NCI-H2107 treated with DMSO at 0.1 percent for 48 hours (cell line): ENCODE measurements at regions not wholly inside any gene's neighbourhood (a gene's known extent, or its start where the extent isn't known, plus 50 kb on each side); places are given as distances from the start of the nearest gene placed in this dataset.
A peak's percentile ranks its signal among the peaks of the same experiment; 100 is the strongest.

Experiments
- DNase-seq: peaks from one replicate; lab custom pipeline; 2025; ENCODE audit not compliant: unreplicated experiment; lab: John Stamatoyannopoulos, UW

DNA sequence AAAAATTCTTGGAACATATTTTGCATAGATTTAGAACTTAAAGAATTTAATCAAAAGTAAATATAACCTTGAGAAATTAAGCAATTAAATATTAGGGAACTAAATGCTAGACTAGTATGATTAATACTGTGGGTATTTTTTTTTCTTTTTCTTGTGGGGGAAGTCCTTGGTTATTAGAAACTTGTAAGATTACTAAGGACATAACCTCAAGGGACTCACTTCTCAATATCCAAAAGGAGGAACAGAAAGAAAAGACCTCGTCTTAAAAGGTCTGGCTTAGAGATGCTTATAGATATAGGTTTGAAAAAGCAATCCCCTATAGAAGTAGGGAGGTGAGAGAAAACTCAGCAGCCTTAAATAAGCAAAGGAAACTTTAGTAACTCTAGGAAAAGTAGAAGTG is 368.5 kb downstream of the INSC start:
- no peak for DNase-seq

DNA sequence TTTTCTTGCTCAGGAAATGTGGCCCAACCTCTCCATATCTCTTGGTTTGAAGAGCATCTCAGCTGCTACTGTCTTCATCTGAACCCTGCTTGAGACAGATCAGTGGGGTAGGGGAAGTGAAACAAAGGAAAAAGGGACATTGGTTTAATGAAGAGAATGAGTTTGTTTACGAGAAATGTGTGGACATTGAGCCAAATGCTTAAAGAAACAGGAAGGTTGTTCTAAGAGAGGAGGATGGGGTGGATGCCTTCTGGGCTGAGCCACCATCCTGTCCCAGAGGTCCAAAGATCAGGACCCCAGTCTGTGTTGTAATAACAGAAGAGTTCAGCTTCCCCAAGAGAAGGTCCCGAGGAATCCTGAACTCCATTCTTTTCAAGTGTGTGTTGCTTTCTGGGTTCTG is 369.7 kb downstream of the INSC start:
- DNase-seq = no peak

GRCh38 chr11:15485432-15485831 is 370.7 kb downstream of the INSC start:
- no peak for DNase-seq

GRCh38 chr11:15489281-15489680 is 374.6 kb downstream of the INSC start:
- DNase-seq = no peak

- no peak for DNase-seq
Measured at GRCh38 chr11:15490535-15490934, 375.8 kb downstream of the INSC start.

GRCh38 chr11:15493066-15493465 is 378.3 kb downstream of the INSC start:
- peak; percentile 64 for DNase-seq

GRCh38 chr11:15493921-15494620 is 379.3 kb downstream of the INSC start:
- no peak for DNase-seq

GRCh38 chr11:15494740-15495139 is 380.0 kb downstream of the INSC start:
- no peak for DNase-seq

- no peak for DNase-seq
Measured at GRCh38 chr11:15495462-15495861, 380.7 kb downstream of the INSC start.

DNA sequence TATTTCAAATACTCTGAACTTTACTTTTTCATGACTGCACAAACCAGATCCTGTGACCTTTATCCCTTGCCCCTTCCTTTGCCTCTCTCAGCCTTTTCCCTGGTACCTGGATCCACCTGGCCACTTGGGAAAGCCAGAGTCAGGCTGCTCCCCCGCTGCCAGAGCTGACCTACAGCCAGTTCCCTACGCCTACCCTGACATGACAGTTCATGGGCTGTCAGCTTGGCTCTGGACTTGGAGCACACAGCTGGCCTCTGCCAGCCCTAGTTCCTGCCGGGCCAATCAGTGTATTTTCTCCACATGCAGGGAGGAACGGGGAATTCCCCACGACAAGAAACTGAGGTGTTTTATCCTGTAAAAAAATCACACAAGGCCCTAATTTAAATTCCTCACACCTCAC is 382.6 kb downstream of the INSC start:
- DNase-seq = no peak

DNA sequence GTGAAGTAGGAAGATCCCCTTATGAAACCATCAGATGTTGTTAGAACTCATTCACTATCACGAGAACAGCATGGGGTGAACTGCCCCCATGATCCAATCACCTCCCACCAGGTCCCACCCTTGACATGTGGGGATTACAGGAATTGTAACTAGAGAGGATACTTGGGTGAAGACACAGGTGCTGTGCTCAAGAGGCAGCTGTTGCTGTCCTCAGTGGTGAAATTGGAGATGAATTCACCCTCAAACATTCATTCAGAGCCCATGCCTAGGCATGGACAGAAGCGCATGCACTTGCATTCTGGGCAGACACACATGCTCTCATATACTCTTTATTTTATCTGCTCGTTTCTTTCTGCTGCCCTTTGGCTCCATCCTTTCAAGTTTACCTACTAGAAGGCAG is 385.0 kb downstream of the INSC start:
- DNase-seq = peak; percentile 56

DNA sequence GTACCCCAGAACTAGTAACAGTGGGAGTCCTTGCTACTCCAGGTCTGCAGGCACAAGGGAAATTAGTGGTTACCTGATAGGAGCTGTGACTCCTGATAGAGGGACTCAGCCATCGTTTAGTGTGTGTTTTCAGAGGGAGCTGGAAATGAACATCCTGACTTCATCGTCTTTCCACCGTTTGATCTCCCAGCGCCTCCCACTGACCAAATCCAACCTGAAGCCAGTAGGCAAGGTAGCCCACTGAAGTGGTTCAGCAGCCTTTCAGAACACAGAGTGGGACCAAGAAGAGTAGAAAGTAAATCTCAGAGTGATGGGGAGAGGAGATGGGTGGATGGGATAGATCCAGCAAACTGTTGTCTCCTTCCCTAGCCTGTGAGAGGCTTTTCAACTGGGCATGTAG is 385.9 kb downstream of the INSC start:
- peak; percentile 8 for DNase-seq

- DNase-seq = no peak
Measured at GRCh38 chr11:15501566-15501965, 386.8 kb downstream of the INSC start.

DNA sequence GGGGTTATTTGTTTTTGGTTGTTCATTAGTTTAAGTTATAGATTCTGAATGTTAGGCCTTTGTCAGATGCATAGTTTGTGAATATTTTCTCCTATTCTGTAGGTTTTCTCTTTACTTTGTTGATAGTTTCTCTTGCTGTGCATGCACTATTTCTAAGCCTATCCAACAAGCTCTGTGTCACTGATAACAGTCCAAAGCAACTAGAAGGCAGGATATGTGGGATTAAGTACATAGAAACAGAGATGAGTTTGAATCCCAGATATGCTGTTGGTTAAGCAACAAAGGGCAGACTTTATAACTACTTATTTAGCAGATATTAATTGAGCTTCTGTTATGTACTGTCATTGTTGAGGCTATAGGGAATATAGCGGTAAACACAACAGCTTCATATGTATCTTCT is 390.4 kb downstream of the INSC start:
- no peak for DNase-seq

DNA sequence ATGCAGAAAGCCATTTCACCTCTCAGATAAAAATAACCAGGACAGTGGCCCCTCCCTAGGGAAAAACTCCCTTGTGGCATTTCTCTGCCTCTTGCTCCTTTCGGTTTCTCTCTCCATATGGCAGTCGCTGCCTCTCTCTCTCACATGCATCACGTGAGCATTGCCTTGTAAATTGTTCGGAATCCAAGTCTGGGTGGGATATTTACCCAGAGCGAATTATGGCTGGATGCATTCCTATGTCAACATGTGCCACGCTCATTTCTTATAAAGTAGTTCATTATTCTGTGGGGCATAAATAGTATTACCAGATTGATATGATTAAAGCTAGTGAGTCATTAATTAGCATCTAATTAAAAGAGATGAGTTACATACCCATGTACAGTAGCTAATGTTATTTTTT is 392.9 kb downstream of the INSC start:
- DNase-seq = no peak

GRCh38 chr11:15509082-15509481 is 394.4 kb downstream of the INSC start:
- no peak for DNase-seq

- no peak for DNase-seq
Measured at GRCh38 chr11:15519124-15519791, 404.5 kb downstream of the INSC start.

DNA sequence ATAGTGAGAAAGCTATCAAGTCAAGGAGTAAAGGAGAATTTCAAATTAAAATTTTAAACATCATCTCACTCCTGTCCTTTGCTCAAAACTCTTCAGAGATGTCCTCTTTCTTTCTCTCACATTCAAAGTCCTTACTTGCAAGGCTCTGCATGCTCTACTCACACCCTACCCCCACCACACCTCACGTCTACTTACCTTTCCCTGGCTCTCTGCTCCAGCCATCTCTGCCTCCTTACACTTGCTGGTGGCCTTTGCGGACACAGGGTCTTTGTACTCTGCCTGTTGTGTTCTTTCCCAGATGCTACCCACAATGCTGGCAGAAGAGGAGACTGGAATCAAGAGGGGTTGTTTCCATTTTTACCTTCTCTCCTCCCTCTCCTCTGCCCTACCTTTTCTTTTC is 405.2 kb downstream of the INSC start:
- DNase-seq = no peak

- DNase-seq = no peak
Measured at GRCh38 chr11:15523543-15523942, 408.8 kb downstream of the INSC start.

- DNase-seq = no peak
Measured at GRCh38 chr11:15525582-15525981, 410.9 kb downstream of the INSC start.

DNA sequence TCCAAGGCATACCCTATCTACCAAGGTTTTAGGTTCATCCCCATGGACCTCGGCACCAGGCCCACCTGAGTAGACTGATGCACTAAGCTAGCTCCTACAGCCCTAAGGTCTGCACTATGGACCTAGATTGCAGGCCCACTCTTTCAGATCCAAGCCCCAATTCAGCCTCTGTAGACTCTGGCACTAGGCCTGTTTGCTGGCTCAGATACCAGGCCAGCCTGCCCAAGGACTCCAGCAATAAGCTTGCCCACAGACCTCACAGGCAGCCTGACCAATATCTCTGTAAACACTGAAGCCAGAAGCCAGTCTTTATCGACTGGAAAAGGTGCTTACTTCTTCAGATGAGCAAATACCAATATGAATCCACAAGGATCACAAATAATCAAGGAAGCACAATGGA is 411.3 kb downstream of the INSC start:
- no peak for DNase-seq

- DNase-seq = no peak
Measured at GRCh38 chr11:15526859-15527450, 412.2 kb downstream of the INSC start.

- DNase-seq = no peak
Measured at GRCh38 chr11:15532432-15532831, 417.7 kb downstream of the INSC start.
